ENCODE measurements at regions not wholly inside any gene's neighbourhood (a gene's known extent, or its start where the extent isn't known, plus 50 kb on each side); places are given as distances from the start of the nearest gene placed in this dataset.

DNA sequence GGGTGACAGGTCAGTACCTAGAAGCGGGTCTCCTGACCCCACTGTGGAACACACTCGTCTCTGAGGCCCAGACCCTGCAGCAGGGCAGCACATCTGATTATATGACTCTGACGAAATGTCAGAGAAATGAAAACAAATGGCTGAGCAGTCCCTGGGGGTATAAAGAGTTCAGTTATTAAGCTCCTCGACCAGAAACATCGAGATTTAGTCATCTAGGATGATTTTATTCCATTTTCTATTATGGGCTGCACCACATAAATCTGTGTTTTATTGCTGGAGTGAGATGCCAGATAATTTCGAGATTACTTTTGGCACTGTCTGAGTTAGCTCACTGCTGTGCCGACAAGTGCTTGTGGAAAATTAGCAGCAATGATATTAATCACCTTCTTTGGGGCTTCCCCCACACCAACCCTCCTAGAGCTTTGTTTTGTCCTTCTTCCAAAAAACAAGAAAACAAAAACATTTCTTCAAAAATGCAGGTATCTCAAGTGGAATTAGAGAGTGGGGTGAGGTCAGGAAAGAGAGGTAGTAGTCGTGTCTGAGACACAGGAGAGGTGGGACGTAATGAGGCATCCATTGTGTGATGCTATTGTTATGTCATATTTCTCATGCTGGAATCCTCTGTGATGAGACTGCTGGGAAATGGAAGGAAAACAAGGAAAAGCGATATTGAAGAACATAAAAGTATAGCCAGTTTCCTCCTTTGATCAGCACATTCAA, 495.5 kb downstream of the DMAC1 start:
- TF ChIP-seq, protein P1, sequence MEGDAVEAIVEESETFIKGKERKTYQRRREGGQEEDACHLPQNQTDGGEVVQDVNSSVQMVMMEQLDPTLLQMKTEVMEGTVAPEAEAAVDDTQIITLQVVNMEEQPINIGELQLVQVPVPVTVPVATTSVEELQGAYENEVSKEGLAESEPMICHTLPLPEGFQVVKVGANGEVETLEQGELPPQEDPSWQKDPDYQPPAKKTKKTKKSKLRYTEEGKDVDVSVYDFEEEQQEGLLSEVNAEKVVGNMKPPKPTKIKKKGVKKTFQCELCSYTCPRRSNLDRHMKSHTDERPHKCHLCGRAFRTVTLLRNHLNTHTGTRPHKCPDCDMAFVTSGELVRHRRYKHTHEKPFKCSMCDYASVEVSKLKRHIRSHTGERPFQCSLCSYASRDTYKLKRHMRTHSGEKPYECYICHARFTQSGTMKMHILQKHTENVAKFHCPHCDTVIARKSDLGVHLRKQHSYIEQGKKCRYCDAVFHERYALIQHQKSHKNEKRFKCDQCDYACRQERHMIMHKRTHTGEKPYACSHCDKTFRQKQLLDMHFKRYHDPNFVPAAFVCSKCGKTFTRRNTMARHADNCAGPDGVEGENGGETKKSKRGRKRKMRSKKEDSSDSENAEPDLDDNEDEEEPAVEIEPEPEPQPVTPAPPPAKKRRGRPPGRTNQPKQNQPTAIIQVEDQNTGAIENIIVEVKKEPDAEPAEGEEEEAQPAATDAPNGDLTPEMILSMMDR (IDR thresholded peaks at IDR 0.05; ENCODE audit: insufficient read depth, low read length) = no peak
- DNase-seq (ENCODE audit: low read depth) = no peak
- no peak overlapping the region for H3K4me3 ChIP-seq (ENCODE audit: low read depth, low read length)

DNA sequence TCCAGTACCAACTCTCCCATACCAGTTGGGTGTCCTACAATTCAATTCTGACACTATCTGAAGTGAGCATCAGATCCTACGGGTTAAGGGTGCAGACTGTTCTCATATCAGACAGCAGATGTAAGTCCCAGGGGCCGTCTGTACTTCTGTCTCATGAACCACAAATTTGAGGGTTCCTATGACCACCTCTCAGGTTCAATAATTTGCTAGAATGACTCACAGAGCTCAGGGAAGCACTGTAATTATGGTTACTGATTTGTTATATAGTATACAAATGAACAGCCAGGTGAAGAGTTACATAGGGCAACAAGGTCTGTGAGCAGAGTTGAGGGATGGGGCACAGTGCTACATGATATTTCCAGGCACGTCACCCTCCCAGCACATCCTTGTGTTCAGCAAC, 499.1 kb downstream of the DMAC1 start:
- H3K4me3 ChIP-seq (ENCODE audit: low read depth, low read length) = no peak overlapping the region
- TF ChIP-seq, protein P1 (IDR thresholded peaks at IDR 0.05; ENCODE audit: insufficient read depth, low read length) = no peak
- DNase-seq (ENCODE audit: low read depth) = no peak

DNA sequence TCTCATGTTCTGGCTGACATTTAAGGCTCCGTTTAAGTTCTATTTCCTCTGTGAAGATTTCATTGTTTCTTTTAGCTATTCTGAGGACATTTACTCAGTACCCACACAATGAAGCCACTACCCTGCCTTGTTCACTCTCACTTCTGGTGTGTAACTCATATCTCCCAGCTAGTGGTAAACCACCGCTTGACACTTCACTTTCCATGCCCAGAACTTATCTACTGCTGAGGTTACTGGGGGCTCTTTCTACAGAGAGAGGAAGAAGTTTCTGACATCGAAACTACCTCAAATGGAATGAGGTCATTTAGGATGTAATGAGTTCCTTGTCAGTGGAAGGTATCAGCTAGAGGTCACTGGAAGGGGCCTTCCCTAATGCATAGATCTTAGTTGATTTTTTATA, 501.5 kb downstream of the DMAC1 start:
- H3K4me3 ChIP-seq (ENCODE audit: low read depth, low read length) = no peak overlapping the region
- TF ChIP-seq, protein P1 (IDR thresholded peaks at IDR 0.05; ENCODE audit: insufficient read depth, low read length) = no peak

DNA sequence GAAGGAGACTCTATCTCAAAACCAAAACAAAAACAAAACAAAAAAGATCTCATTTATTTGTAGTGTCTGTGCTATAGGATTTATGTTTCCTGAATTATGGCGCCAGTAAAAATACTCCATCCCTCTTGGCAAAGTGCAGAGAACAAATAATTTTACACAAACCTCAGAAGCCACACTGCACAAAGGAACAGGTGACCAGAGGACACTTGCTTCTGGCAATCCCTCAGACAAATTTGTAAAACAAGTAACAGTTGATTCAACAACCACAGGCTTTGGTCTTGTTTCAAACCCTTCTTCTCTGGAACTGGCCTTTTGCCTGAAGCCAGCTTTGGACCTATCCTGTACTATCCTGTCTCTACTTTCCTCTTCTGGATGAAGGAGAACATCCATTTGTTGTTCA, 502.1 kb downstream of the DMAC1 start:
- TF ChIP-seq, protein P1 (IDR thresholded peaks at IDR 0.05; ENCODE audit: insufficient read depth, low read length) = no peak
- no peak overlapping the region for H3K4me3 ChIP-seq (ENCODE audit: low read depth, low read length)
- no peak for DNase-seq (ENCODE audit: low read depth)

More for the DNA sequence above, 501.5 kb downstream of the DMAC1 start:
- DNase-seq (ENCODE audit: low read depth) = no peak

DNA sequence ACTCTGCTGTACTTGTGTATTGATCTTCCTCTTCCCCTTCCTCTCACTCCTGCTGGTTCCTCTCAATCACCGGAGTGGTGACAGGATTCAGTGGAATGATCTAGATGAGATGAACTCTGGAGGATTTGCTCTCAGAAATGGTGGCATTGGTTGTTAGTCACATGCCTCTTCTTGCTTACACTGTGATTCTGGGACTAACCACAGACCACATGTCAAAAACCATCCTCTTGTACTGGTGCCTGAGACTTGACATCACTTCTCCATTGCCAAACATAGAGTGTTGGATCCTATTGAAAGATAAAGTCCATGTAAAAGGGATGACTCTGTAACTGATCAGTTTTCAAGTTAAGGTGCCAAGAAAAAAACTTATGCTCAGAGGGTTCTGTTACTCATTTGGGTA, 506.5 kb downstream of the DMAC1 start:
- TF ChIP-seq, protein P1 (IDR thresholded peaks at IDR 0.05; ENCODE audit: insufficient read depth, low read length) = no peak
- no peak overlapping the region for H3K4me3 ChIP-seq (ENCODE audit: low read depth, low read length)
- DNase-seq (ENCODE audit: low read depth) = no peak

DNA sequence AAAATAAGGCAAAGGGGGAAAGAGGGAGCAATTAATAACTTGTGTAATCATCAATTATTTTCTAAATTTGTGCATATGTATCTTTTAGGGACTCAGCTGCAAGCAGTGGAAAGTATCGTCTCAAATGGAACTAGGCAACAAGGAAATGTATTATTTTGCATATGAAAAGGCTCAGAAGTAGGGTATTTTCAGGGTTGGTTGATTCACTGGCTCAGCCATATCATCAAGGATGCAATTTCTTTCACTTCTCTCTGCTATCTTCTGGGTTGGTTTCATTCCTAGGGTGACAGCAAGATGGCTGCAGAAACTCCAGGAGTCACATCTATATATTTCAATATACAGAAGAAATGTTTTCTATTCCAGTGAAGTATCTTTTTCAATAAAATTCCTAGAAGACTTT, 509.8 kb downstream of the DMAC1 start:
- no peak overlapping the region for H3K4me3 ChIP-seq (ENCODE audit: low read depth, low read length)
- no peak for DNase-seq (ENCODE audit: low read depth)
- TF ChIP-seq, protein P1 (IDR thresholded peaks at IDR 0.05; ENCODE audit: insufficient read depth, low read length) = no peak

DNA sequence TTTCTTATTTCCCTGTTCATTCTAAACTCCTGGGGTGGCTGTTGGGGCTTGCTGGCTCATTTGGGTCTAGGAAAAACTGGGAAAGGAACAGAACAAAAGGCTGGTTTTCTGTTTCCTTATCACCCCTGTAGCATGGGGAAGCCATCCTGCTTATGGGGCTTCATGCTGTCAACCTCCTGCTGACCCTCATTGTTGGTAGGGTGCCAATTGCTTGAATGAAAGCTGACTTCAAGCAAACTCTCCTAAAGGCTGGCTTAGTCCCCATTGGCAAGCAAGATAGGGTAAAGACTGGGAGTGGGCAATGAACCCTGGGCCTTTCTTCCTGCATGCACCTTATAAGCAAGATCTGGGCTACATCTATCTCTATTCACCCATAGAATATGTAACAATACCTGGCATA, 511.6 kb downstream of the DMAC1 start:
- no peak overlapping the region for H3K4me3 ChIP-seq (ENCODE audit: low read depth, low read length)
- TF ChIP-seq, protein P1 (IDR thresholded peaks at IDR 0.05; ENCODE audit: insufficient read depth, low read length) = no peak
- no peak for DNase-seq (ENCODE audit: low read depth)

Measured in fibroblast of the aortic adventitia (primary cell).